H1 (cell line): ENCODE measurements at regions not wholly inside any gene's neighbourhood (a gene's known extent, or its start where the extent isn't known, plus 50 kb on each side); places are given as distances from the start of the nearest gene placed in this dataset.

Experiments used
- CTCF ChIA-PET: fragments of 300-600 bp; sonication (Branson Sonifier 250); formaldehyde crosslinking; loops from one replicate; lab custom pipeline; 2021; ENCODE audit not compliant: partially characterized antibody; lab: Charles Lee
- POLR2A ChIA-PET: fragments of 300-600 bp; sonication (Branson Sonifier 250); formaldehyde crosslinking; loops from one replicate; lab custom pipeline; 2021; ENCODE audit warnings: inconsistent platforms; ENCODE audit not compliant: partially characterized antibody; lab: Charles Lee
- DNase-seq, 2 experiments: peaks; one replicate each; pipeline versions ENCODE4 v3.0.0 to v3.0.0-alpha.2; 2010 to 2022; ENCODE audit warnings: low spot score in 2 of 2, low read depth in 1 of 2, mixed read lengths in 1 of 2
- FAIRE-seq: peaks from 2 replicates; lab custom pipeline; 2011; peaks lifted over from hg19 to GRCh38; lab: Jason Lieb, UNC
- H2AFZ ChIP-seq: 2 replicates; pipeline ENCODE4 v1.8.1; 2012; ENCODE audit warnings: low read length, inconsistent platforms
- H2AK5ac ChIP-seq: 2 replicates; pipeline ENCODE4 v1.6.1; 2013; ENCODE audit warnings: low read depth, low read length
- H2BK120ac ChIP-seq: replicated peaks from 2 replicates; pipeline ENCODE3; 2013; ENCODE audit warnings: low read depth, low read length, inconsistent platforms
- H2BK12ac ChIP-seq: 2 replicates; pipeline ENCODE4 v1.6.1; 2013; ENCODE audit warnings: low read depth, low read length
- H2BK15ac ChIP-seq: 2 replicates; pipeline ENCODE4 v1.6.1; 2013; ENCODE audit warnings: low read length
- H2BK20ac ChIP-seq: 2 replicates; pipeline ENCODE4 v1.6.1; 2013; ENCODE audit warnings: low read length
- H2BK5ac ChIP-seq: 2 replicates; pipeline ENCODE4 v1.6.1; 2013; ENCODE audit warnings: low read depth, low read length
- H3K14ac ChIP-seq: 2 replicates; pipeline ENCODE4 v1.6.1; 2013; ENCODE audit warnings: inconsistent platforms; ENCODE audit not compliant: insufficient read length
- H3K18ac ChIP-seq: 2 replicates; pipeline ENCODE4 v1.6.1; 2013; ENCODE audit warnings: low read length; ENCODE audit errors: extremely low read depth
- H3K23ac ChIP-seq: 2 replicates; pipeline ENCODE4 v1.6.1; 2013; ENCODE audit warnings: inconsistent platforms; ENCODE audit not compliant: insufficient read length
- H3K23me2 ChIP-seq: 2 replicates; pipeline ENCODE4 v1.6.1; 2013; ENCODE audit warnings: low read depth, low read length
- H3K27ac ChIP-seq: 2 replicates; pipeline ENCODE4 v1.6.1; 2011; ENCODE audit warnings: low read depth, low read length, inconsistent platforms
- H3K27me3 ChIP-seq, 4 experiments: replicated peaks in 1 of 4; 1 replicate in 1 of 4; 2 replicates in 3 of 4; pipeline versions ENCODE4 v1.6.1 to v1.8.1; 2011 to 2013; ENCODE audit warnings: low read length in 3 of 4, mild to moderate bottlenecking in 3 of 4, inconsistent platforms in 2 of 4, mixed read lengths in 2 of 4, moderate library complexity in 1 of 4; ENCODE audit not compliant: control insufficient read depth in 3 of 4, insufficient read depth in 3 of 4; ENCODE audit errors: extremely low read depth in 1 of 4
- H3K36me3 ChIP-seq, 4 experiments: 2 replicates each; pipeline versions ENCODE4 v1.6.1 to v1.8.1; 2011 to 2013; ENCODE audit warnings: mild to moderate bottlenecking in 4 of 4, low read length in 3 of 4, moderate library complexity in 2 of 4, control low read depth in 1 of 4, inconsistent platforms in 1 of 4; ENCODE audit not compliant: insufficient read depth in 4 of 4, control insufficient read depth in 2 of 4
- H3K4ac ChIP-seq: replicated peaks from 2 replicates; pipeline ENCODE3; 2013; ENCODE audit warnings: low read length, low read depth, mixed read lengths, inconsistent platforms; ENCODE audit not compliant: insufficient read length
- H3K4me1 ChIP-seq, 4 experiments: replicated peaks in 1 of 4; 1 replicate in 1 of 4; 2 replicates in 3 of 4; pipeline versions ENCODE4 v1.6.1 to v1.8.1; 2011 to 2013; ENCODE audit warnings: low read length in 3 of 4, inconsistent platforms in 2 of 4, mixed read lengths in 1 of 4; ENCODE audit not compliant: insufficient read depth in 4 of 4, control insufficient read depth in 3 of 4
- H3K4me2 ChIP-seq, 2 experiments: 2 replicates each; pipeline versions ENCODE4 v1.6.1 to v1.8.1; 2011 to 2013; ENCODE audit warnings: low read depth in 2 of 2, low read length in 2 of 2, control low read depth in 1 of 2, inconsistent platforms in 1 of 2, mild to moderate bottlenecking in 1 of 2; ENCODE audit not compliant: insufficient read depth in 1 of 2
- H3K4me3 ChIP-seq, 4 experiments: fragments of 200-600, 300-600 bp in 1 of 4; sonication (generic), shearing (Covaris generic), sonication (Bioruptor Twin) in 1 of 4; 2 replicates each; pipeline versions ENCODE4 v1.5.1 to v1.8.1; 2011 to 2016; ENCODE audit warnings: low read length in 4 of 4, low read depth in 3 of 4, control low read depth in 2 of 4, inconsistent platforms in 2 of 4, mild to moderate bottlenecking in 2 of 4, mixed read lengths in 1 of 4, moderate library complexity in 1 of 4; ENCODE audit not compliant: insufficient read depth in 2 of 4; ENCODE audit errors: extremely low read depth in 1 of 4
- H3K56ac ChIP-seq: replicated peaks from 2 replicates; pipeline ENCODE3; 2013; ENCODE audit warnings: low read depth, mild to moderate bottlenecking, mixed read lengths, low read length, inconsistent platforms; ENCODE audit not compliant: insufficient read length
- H3K79me1 ChIP-seq: 2 replicates; pipeline ENCODE4 v1.6.1; 2013; ENCODE audit warnings: low read depth, low read length, control low read depth
- H3K79me2 ChIP-seq, 2 experiments: 2 replicates each; pipeline versions ENCODE4 v1.6.1 to v1.8.1; 2012 to 2013; ENCODE audit warnings: low read length in 2 of 2, mild to moderate bottlenecking in 2 of 2, inconsistent platforms in 1 of 2; ENCODE audit not compliant: insufficient read depth in 2 of 2, control insufficient read depth in 1 of 2
- H3K9ac ChIP-seq, 4 experiments: replicated peaks in 1 of 4; 1 replicate in 1 of 4; 2 replicates in 3 of 4; pipeline versions ENCODE4 v1.6.1 to v1.8.1; 2011 to 2013; ENCODE audit warnings: low read depth in 3 of 4, low read length in 3 of 4, control low read depth in 2 of 4, mild to moderate bottlenecking in 2 of 4, moderate library complexity in 2 of 4, inconsistent platforms in 1 of 4; ENCODE audit errors: extremely low read depth in 1 of 4
- H3K9me3 ChIP-seq, 2 experiments: 2 replicates each; pipeline versions ENCODE4 v1.6.1 to v1.8.1; 2012 to 2013; ENCODE audit warnings: mild to moderate bottlenecking in 2 of 2, moderate library complexity in 2 of 2, control low read depth in 1 of 2, inconsistent platforms in 1 of 2, low read depth in 1 of 2, low read length in 1 of 2, mixed read lengths in 1 of 2; ENCODE audit not compliant: insufficient read depth in 2 of 2
- H4K20me1 ChIP-seq, 2 experiments: replicated peaks in 1 of 2; 2 replicates each; pipeline versions ENCODE3 to v1.8.1; 2011 to 2013; ENCODE audit warnings: inconsistent platforms in 2 of 2, low read length in 2 of 2, mild to moderate bottlenecking in 1 of 2; ENCODE audit not compliant: insufficient read depth in 2 of 2, control insufficient read depth in 1 of 2
- H4K5ac ChIP-seq: 2 replicates; pipeline ENCODE4 v1.6.1; 2013; ENCODE audit warnings: low read length, low read depth, mixed read lengths, inconsistent platforms; ENCODE audit not compliant: insufficient read length
- H4K8ac ChIP-seq: 2 replicates; pipeline ENCODE4 v1.8.0; 2013; ENCODE audit warnings: mild to moderate bottlenecking, moderate library complexity, low read length, inconsistent platforms; ENCODE audit not compliant: insufficient read depth; ENCODE audit errors: extremely low read depth
- H4K91ac ChIP-seq: replicated peaks from 2 replicates; pipeline ENCODE3; 2013; ENCODE audit warnings: low read length, mixed read lengths, inconsistent platforms; ENCODE audit not compliant: insufficient read length
- ASH2L ChIP-seq: fragments of 200-600, 300-600 bp; sonication (generic); IDR thresholded peaks from one replicate; pipeline ENCODE4 v1.7.1; 2017; ENCODE audit warnings: low read length
- BRCA1 ChIP-seq: IDR thresholded peaks from 2 replicates; pipeline ENCODE4 v1.6.1; 2012; ENCODE audit warnings: low read depth, low read length, improper control_type of control experiment
- E2F6 ChIP-seq: IDR thresholded peaks from 2 replicates; pipeline ENCODE4 v1.6.1; 2012; ENCODE audit warnings: inconsistent platforms
- EP300 ChIP-seq, 2 experiments: IDR thresholded peaks; 1 replicate in 1 of 2; 2 replicates in 1 of 2; pipeline ENCODE4 v1.6.1; 2011 to 2012; ENCODE audit warnings: low read depth in 2 of 2, low read length in 2 of 2, mild to moderate bottlenecking in 2 of 2, borderline replicate concordance in 1 of 2, inconsistent platforms in 1 of 2, moderate library complexity in 1 of 2
- HDAC2 ChIP-seq, 2 experiments: fragments of 300-600 bp in 1 of 2; sonication (generic) in 1 of 2; IDR thresholded peaks; 2 replicates each; pipeline ENCODE4 v1.6.1; 2011 to 2012; ENCODE audit warnings: low read depth in 2 of 2, low read length in 2 of 2, mild to moderate bottlenecking in 2 of 2, moderate library complexity in 2 of 2, borderline replicate concordance in 1 of 2, inconsistent platforms in 1 of 2
- HDAC6 ChIP-seq: IDR thresholded peaks from one replicate; pipeline ENCODE4 v1.7.1; 2012; ENCODE audit warnings: low read depth, mild to moderate bottlenecking, inconsistent platforms, low read length, moderate library complexity
- KDM1A ChIP-seq: fragments of 200-600, 300-600 bp; sonication (generic); IDR thresholded peaks from 2 replicates; pipeline ENCODE4 v1.7.1; 2016; ENCODE audit warnings: mild to moderate bottlenecking, low read length, borderline replicate concordance
- NANOG ChIP-seq: IDR thresholded peaks from 2 replicates; pipeline ENCODE4 v1.6.1; 2011; ENCODE audit warnings: low read length, low read depth, mild to moderate bottlenecking, inconsistent platforms; ENCODE audit not compliant: insufficient read depth, poor library complexity, severe bottlenecking
- PHF8 ChIP-seq: fragments of 200-600 bp; sonication (generic); conservative IDR thresholded peaks from 2 replicates; pipeline ENCODE4 v1.7.1; 2012; ENCODE audit warnings: low read depth, mild to moderate bottlenecking, inconsistent platforms, low read length, moderate library complexity
- RXRA ChIP-seq: IDR thresholded peaks from 2 replicates; pipeline ENCODE4 v1.6.1; 2011; ENCODE audit warnings: low read depth, mild to moderate bottlenecking, low read length, moderate library complexity; ENCODE audit not compliant: insufficient read depth
- SIRT6 ChIP-seq: IDR thresholded peaks from one replicate; pipeline ENCODE4 v1.7.1; 2012; ENCODE audit warnings: low read length, inconsistent platforms
- SIX5 ChIP-seq: IDR thresholded peaks from 2 replicates; pipeline ENCODE4 v1.6.1; 2011; ENCODE audit warnings: mild to moderate bottlenecking, low read depth, low read length
- SRF ChIP-seq: IDR thresholded peaks from 2 replicates; pipeline ENCODE4 v1.6.1; 2011; ENCODE audit warnings: mild to moderate bottlenecking, low read depth, low read length, moderate library complexity
- SUZ12 ChIP-seq: fragments of 200-600 bp; sonication (generic); IDR thresholded peaks from 2 replicates; pipeline ENCODE4 v1.6.1; 2012; ENCODE audit warnings: mild to moderate bottlenecking, inconsistent platforms, low read length, moderate library complexity, mixed read lengths
- WGBS, 2 experiments: shearing (Covaris generic) in 1 of 2; methylation state at CpG; one replicate each; pipeline versions ENCODE4 v1.1.6 to v1.1.7; 2013 to 2015; ENCODE audit warnings: low lambda C conversion rate in 2 of 2, mixed read lengths in 2 of 2, inconsistent platforms in 1 of 2, low coverage in 1 of 2, missing lambda C conversion rate in 1 of 2; ENCODE audit not compliant: insufficient replicate concordance in 2 of 2, insufficient coverage in 1 of 2, insufficient read length in 1 of 2; ENCODE audit errors: extremely low coverage in 1 of 2, missing lambda C conversion rate in 1 of 2; 5-methylcytosine and 5-hydroxymethylcytosine counted together

DNA sequence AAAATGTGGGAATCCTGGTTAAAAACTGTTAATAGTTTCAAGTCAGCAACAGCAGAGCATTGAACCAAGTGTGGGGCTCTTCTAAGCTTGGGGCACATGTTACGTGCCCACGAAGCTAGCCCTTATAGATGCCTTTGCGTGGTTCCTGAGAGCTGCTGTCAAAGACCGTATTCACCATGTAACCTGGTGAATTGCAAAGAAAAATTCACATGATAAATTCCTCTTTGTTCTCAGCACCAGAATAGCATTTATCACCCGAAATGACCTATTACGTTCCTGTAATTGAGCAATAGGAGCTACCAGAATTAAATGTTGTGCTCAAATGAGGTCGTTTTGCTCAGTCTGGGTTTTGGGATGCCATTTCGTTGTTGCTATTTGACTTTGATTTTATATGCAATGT lies 202.6 kb upstream of the PRPS1L1 start:
- FAIRE-seq = no peak
- DNase-seq = no peak
- ChIA-PET POLR2A (no interaction called here), CTCF (interaction anchor here (0.8 to 2.6 kb wide), 10 partner anchors 13 to 725 kb away, joined by 3 to 11 read pairs (median 3); no protein-coding TSS in a partner anchor)
- Histone ChIP-seq H3K4me2 (no peak overlapping the region), H2AK5ac (no peak overlapping the region), H3K4me3 (no peak overlapping the region), H2AFZ (no peak overlapping the region), H2BK20ac (no peak overlapping the region), H3K36me3 (no peaks in the 10 kb centered on the region), H2BK120ac (no peak overlapping the region), H3K9ac (no peak overlapping the region), H4K8ac (no peak overlapping the region), H4K5ac (no peak overlapping the region), H3K4me1 (no peaks in the 10 kb centered on the region), H3K27me3 (no peaks in the 10 kb centered on the region), H4K20me1 (no peaks in the 10 kb centered on the region), H4K91ac (no peak overlapping the region), H3K18ac (no peak overlapping the region), H3K23ac (no peak overlapping the region), H3K4ac (no peak overlapping the region), H3K79me1 (no peaks in the 10 kb centered on the region), H3K9me3 (no peaks in the 10 kb centered on the region; a peak in 1 of 4 replicates), H3K23me2 (no peaks in the 10 kb centered on the region), H2BK5ac (no peak overlapping the region), H2BK12ac (no peak overlapping the region), H2BK15ac (no peak overlapping the region), H3K79me2 (no peaks in the 10 kb centered on the region), H3K27ac (no peak overlapping the region), H3K56ac (no peak overlapping the region), H3K14ac (no peak overlapping the region)
- WGBS, 2 experiments = 92% methylated on average over 8 of the region's 8 CpGs; no CpG with 5 or more reads in 1 of the 2 experiments
- TF ChIP-seq RXRA (no peak), ASH2L (no peak), BRCA1 (no peak), PHF8 (no peak), EP300 (IDR thresholded peaks at IDR 0.05; ENCODE audit: borderline replicate concordance in 1 of 2, low read depth in 2 of 2, low read length in 2 of 2) (no peak), NANOG (no peak), SIX5 (no peak), SRF (no peak), KDM1A (no peak), E2F6 (no peak), SUZ12 (no peak), SIRT6 (no peak), HDAC2 (IDR thresholded peaks at IDR 0.05; ENCODE audit: borderline replicate concordance in 1 of 2, low read depth in 2 of 2, low read length in 2 of 2) (no peak), HDAC6 (no peak)
